ENCODE measurements at regions not wholly inside any gene's neighbourhood (a gene's known extent, or its start where the extent isn't known, plus 50 kb on each side); places are given as distances from the start of the nearest gene placed in this dataset.

DNA sequence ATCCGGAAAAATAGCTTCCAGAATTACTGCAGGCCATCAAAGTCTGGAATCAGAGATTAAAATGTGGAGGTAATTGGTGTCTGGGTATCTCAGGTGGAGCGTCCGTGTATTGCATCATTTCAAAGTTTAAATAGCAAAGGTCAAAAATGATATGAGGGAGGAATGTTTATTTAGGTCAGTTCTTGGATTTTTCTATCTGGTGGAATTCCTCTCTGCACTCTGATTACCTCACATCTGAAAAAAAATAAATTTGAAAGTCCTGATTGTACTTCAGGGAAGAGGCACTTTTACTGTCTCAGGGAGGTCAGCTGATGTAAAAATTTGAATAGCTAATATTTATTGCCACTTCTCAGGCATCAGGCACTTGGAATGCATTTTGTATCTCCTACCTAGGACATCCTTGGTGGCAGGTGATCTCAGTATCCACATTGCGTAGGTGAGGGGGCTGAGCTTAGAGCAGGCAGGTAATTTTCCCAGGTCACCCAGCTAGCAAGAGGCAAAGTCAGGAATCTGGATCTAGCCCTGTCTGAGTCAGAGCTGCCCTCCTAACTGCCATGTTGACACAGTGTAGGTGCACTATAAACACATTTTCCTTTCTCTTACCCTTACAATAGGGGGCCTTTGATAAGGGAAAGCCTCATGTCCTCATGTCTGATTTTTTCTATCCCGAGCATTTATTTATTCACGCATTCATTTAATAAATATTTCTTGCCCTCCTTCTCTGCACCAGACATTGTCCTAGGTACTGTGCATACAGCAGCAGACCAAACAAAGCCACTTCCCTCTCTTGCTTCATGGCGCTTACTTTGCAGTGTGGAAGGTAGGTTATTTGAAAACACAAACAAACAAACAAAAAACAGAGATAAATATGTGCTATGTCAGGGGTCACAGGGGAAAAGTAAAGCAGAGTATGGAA lies 454.3 kb downstream of the HAPSTR1 start:
- no peak for TF ChIP-seq POLR2A (IDR thresholded peaks at IDR 0.05; ENCODE audit: low read depth, low read length)
- TF ChIP-seq TAF1 (IDR thresholded peaks at IDR 0.05; ENCODE audit: borderline replicate concordance, low read depth, low read length) = no peak
- TF ChIP-seq POLR2AphosphoS5 (IDR thresholded peaks at IDR 0.05; ENCODE audit: low read depth, low read length) = no peak
- FAIRE-seq (no peak), DNase-seq (ENCODE audit: insufficient read length) (no peak)

DNA sequence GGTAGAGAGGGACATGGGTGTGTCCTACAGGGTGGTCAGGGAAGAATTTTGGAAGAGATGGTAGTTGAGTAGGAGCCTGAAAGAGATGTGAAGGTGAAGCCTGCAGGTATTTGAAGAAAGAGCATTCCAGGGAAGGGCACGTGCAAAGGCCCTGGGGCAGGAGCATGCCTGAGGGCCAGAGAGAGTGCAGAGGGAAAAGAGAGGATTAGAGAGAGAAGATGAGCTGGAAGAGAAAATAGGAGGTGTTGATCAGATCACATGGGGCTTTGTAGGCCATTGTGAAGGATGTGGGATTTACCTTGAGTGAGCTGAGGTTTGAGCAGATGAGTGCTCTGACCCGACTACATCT lies 455.0 kb downstream of the HAPSTR1 start:
- DNase-seq (ENCODE audit: insufficient read length) (no peak), FAIRE-seq (no peak)
- TF ChIP-seq POLR2AphosphoS5 (IDR thresholded peaks at IDR 0.05; ENCODE audit: low read depth, low read length) = no peak
- TF ChIP-seq TAF1 (IDR thresholded peaks at IDR 0.05; ENCODE audit: borderline replicate concordance, low read depth, low read length) = no peak
- no peak for TF ChIP-seq POLR2A (IDR thresholded peaks at IDR 0.05; ENCODE audit: low read depth, low read length)

DNA sequence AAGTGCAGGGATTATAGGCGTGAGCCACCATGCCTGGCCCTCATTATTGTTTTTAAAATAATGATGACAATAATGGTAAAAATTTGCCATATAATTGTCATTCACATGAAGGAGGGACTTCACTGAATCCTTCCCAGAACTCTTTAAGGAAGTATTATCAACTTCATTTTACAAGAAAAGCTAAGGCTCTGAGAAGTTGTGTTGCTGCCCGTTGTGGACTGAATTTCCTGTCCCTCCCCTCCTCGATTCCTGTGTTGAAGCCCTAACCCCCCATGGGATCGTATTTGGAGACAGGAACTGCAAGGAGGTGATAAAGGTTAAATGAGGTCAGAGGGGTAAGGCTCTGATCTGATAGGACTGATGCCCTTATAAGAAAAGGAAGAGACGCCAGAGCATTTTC lies 458.0 kb downstream of the HAPSTR1 start:
- no peak for TF ChIP-seq POLR2A (IDR thresholded peaks at IDR 0.05; ENCODE audit: low read depth, low read length)
- TF ChIP-seq POLR2AphosphoS5 (IDR thresholded peaks at IDR 0.05; ENCODE audit: low read depth, low read length) = no peak
- no peak for TF ChIP-seq TAF1 (IDR thresholded peaks at IDR 0.05; ENCODE audit: borderline replicate concordance, low read depth, low read length)
- DNase-seq (ENCODE audit: insufficient read length) = no peak

DNA sequence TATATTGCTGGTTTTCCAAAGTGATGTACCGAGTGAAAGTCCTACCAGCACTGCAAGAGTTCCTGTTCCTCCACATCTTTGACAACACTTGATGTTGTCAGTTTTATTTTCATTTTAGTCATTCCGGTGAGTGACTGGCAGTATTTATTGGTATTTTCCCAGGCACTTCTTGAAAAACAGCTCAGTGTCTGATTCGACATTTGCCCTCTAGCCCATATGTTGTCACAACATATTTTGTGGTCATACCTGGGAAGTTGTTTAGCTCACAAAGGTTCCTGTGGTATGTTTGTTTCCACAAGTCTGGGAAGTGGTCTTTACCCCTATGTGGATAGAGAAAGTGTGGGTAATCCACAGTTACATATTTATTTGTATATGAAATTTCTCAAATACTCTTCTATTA lies 463.6 kb downstream of the HAPSTR1 start:
- no peak for FAIRE-seq

More for the DNA sequence above, 458.0 kb downstream of the HAPSTR1 start:
- no peak for FAIRE-seq

DNA sequence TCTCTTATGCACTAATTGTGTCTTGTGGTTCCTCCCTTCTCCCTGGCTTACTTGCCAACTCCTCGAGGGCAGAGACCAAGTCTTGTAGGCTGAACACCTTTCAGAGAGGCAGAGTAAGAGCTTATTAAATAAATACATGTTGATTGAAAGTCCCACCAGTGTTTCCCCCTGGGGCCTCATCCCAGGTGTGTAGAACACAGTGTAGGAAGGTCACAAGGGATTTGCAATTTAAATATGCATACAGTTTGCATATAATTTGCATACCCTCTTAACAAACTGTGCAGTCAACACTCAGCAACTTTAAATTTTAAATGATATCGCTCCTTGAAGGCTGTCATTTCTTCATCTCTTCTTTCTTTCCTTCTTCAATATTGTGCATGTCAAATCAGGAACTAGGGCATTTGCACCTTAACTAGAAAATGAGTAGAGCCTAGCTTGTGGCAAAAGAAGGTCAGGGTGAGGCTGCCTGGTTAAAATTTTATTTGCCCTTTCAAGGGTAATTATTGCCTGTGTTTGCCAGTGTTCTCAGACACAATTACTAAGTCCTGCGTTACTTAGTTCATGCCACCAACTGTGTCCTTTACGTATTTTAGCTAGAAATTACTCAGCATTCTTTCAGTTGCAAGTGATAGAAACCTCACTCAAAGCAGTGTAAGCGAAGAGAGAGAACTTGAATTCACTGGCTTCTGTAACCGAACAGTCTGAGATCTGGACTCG lies 465.7 kb downstream of the HAPSTR1 start:
- TF ChIP-seq POLR2AphosphoS5 (IDR thresholded peaks at IDR 0.05; ENCODE audit: low read depth, low read length) = no peak
- no peak for TF ChIP-seq TAF1 (IDR thresholded peaks at IDR 0.05; ENCODE audit: borderline replicate concordance, low read depth, low read length)
- no peak for TF ChIP-seq POLR2A (IDR thresholded peaks at IDR 0.05; ENCODE audit: low read depth, low read length)
- FAIRE-seq = no peak
- DNase-seq (ENCODE audit: insufficient read length) = no peak

More for the DNA sequence above, 463.6 kb downstream of the HAPSTR1 start:
- TF ChIP-seq POLR2A (IDR thresholded peaks at IDR 0.05; ENCODE audit: low read depth, low read length) = no peak
- no peak for TF ChIP-seq POLR2AphosphoS5 (IDR thresholded peaks at IDR 0.05; ENCODE audit: low read depth, low read length)
- TF ChIP-seq TAF1 (IDR thresholded peaks at IDR 0.05; ENCODE audit: borderline replicate concordance, low read depth, low read length) = no peak
- no peak for DNase-seq (ENCODE audit: insufficient read length)

DNA sequence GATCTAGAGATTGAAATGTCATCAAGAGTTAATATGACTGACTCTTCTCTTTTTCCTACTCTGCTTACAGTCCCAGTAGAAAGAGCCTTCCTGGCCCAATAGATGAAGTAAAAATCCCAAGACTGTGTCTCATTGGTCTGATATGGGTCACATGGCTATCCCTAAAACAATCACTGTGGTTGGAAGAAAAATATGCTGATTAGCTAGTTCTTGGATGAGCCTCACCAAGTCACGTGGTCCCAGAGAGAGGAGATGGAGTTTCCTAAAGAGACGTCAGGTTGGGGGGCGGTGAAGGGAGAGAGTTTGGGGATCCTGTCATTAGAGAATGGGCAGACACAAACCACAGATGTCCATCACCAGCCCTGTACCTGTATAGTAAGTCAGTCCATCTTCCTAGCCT lies 466.3 kb downstream of the HAPSTR1 start:
- no peak for FAIRE-seq
- DNase-seq (ENCODE audit: insufficient read length) = no peak
- TF ChIP-seq TAF1 (IDR thresholded peaks at IDR 0.05; ENCODE audit: borderline replicate concordance, low read depth, low read length) (no peak), POLR2A (IDR thresholded peaks at IDR 0.05; ENCODE audit: low read depth, low read length) (no peak), POLR2AphosphoS5 (IDR thresholded peaks at IDR 0.05; ENCODE audit: low read depth, low read length) (no peak)

DNA sequence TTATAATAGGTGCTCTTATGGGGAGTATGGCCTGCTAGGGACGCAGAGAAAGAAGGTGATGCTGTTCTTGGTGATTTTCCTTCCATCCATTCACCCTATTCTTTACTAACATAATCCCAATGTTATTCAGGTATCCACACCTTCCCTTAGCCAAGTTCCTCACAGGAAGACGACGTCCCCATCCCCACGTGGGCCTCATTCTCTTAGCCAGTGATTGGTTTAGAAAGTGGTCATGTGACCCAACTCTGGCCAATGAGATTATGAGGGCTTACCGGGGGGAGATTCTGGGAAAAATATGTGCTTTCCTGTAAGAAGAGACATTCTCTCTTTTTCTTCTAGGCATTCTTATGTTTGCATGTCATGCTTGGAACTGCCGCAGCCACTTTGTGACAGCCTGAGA lies 474.7 kb downstream of the HAPSTR1 start:
- TF ChIP-seq POLR2AphosphoS5 (IDR thresholded peaks at IDR 0.05; ENCODE audit: low read depth, low read length) (no peak), TAF1 (IDR thresholded peaks at IDR 0.05; ENCODE audit: borderline replicate concordance, low read depth, low read length) (no peak), POLR2A (IDR thresholded peaks at IDR 0.05; ENCODE audit: low read depth, low read length) (no peak)
- DNase-seq (ENCODE audit: insufficient read length) (no peak), FAIRE-seq (no peak)

DNA sequence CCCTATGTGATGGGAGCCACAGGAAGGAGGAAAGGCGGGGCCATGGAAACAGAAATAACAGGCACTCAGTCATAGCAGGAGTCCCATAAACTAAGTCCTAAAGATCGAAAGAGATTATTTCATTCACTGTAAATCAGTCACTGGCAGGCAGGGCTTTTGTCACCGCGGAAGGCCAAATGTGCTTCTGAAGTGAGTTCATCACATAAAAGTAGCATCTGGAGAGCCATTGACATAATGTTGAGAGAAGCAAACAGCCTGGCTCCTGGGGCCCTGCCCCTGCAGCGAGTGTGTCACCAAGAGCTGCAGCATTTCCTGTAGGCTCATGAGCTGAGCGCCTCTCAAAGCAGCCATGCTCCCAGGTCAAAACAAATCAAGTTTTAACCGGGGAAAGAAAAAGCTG lies 476.2 kb downstream of the HAPSTR1 start:
- FAIRE-seq (no peak), DNase-seq (ENCODE audit: insufficient read length) (no peak)
- TF ChIP-seq POLR2A (IDR thresholded peaks at IDR 0.05; ENCODE audit: low read depth, low read length) (no peak), POLR2AphosphoS5 (IDR thresholded peaks at IDR 0.05; ENCODE audit: low read depth, low read length) (no peak), TAF1 (IDR thresholded peaks at IDR 0.05; ENCODE audit: borderline replicate concordance, low read depth, low read length) (no peak)

DNA sequence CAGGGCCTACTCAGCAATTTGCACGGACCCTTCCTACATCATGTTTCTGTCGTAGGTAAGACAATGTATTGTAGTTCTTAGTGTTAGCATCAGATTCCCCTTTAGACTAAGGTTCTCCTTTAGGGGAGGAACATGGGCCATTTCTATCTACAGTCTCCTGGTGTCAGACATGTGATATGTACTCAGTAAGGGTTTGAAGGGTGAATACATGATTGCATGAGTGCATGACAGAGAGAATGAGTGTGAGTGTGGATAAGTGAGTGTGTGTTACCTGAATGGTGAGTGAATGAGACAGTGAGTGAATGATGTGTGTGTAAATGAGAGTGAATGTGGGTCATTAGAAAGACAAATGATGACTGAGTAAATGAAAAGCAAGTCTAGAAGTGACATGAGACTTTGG lies 476.8 kb downstream of the HAPSTR1 start:
- no peak for FAIRE-seq
- no peak for TF ChIP-seq POLR2A (IDR thresholded peaks at IDR 0.05; ENCODE audit: low read depth, low read length)
- no peak for TF ChIP-seq POLR2AphosphoS5 (IDR thresholded peaks at IDR 0.05; ENCODE audit: low read depth, low read length)
- no peak for TF ChIP-seq TAF1 (IDR thresholded peaks at IDR 0.05; ENCODE audit: borderline replicate concordance, low read depth, low read length)
- DNase-seq (ENCODE audit: insufficient read length) = no peak

DNA sequence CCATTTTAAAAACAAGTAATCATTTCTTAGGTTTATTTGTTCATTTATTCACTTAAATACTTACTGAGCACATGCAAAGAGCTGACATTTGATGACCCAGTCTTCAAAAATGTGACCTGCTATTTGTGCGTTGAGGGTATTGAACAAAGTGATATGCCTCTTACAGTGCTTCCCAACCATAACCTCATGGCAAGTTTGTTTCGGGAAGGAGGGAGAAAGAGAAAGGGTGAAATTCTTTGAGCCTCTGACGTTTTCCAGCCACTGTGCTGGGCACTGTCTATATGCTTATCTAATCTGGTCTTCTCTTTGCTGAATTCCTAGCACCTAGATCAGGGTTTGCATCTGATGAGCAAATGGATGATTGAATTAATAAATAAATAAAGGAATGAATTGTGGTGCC lies 479.1 kb downstream of the HAPSTR1 start:
- TF ChIP-seq POLR2AphosphoS5 (IDR thresholded peaks at IDR 0.05; ENCODE audit: low read depth, low read length) = no peak
- no peak for TF ChIP-seq TAF1 (IDR thresholded peaks at IDR 0.05; ENCODE audit: borderline replicate concordance, low read depth, low read length)
- no peak for TF ChIP-seq POLR2A (IDR thresholded peaks at IDR 0.05; ENCODE audit: low read depth, low read length)
- DNase-seq (ENCODE audit: insufficient read length) (no peak), FAIRE-seq (no peak)

DNA sequence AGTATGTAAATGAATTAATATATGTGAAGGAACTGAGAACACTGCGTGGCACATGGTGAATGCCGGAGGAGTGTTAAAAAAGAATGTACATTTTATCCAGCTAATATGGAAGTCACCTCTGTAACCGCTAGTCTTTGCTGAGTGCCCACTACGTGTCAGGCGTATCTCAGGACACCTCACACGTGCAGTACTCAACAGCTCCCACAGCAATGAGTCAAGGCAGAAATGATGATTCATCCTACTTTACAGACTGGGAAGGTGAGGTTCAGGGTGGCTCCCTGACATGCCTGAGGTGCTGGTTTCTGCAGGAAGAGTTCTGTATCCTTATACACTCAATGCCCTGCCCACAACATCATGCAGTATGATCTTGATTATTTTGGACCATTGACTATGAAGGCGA lies 487.0 kb downstream of the HAPSTR1 start:
- FAIRE-seq = no peak
- no peak for TF ChIP-seq POLR2AphosphoS5 (IDR thresholded peaks at IDR 0.05; ENCODE audit: low read depth, low read length)
- TF ChIP-seq TAF1 (IDR thresholded peaks at IDR 0.05; ENCODE audit: borderline replicate concordance, low read depth, low read length) = no peak
- TF ChIP-seq POLR2A (IDR thresholded peaks at IDR 0.05; ENCODE audit: low read depth, low read length) = no peak
- DNase-seq (ENCODE audit: insufficient read length) = no peak

DNA sequence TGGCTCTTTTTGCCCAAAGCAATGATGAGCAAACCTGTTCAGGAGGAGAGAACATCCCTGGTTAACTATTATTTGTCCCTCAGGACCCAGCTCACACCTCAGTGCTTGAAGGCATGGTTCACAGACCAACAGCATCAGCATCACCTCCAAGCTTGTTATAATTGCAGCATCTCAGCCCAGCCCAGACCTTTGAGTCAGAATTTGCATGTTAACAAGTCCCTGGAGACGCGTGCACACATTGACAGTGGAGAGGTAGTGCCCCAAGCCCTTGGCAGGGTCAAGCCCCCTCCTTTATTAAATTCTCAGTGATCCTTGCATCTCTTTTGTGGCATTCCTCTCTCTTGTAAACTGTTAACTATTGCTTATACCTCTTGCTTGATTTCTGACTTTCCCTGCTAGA lies 488.6 kb downstream of the HAPSTR1 start:
- DNase-seq (ENCODE audit: insufficient read length) (no peak), FAIRE-seq (no peak)
- TF ChIP-seq TAF1 (IDR thresholded peaks at IDR 0.05; ENCODE audit: borderline replicate concordance, low read depth, low read length) (no peak), POLR2AphosphoS5 (IDR thresholded peaks at IDR 0.05; ENCODE audit: low read depth, low read length) (no peak)

Measured in GM12892 (cell line).